Activated naive CD4-positive, alpha-beta T cell treated with anti-CD3 and anti-CD28 coated beads, Interleukin-2, amount 10 ng/mL, durations not matched to agents 7 days and 5 days (primary cell): ENCODE measurements at regions not wholly inside any gene's neighbourhood (a gene's known extent, or its start where the extent isn't known, plus 50 kb on each side); places are given as distances from the start of the nearest gene placed in this dataset.
"Not testable (repeated sequence)": the region's sequence is repeated elsewhere in the genome, so short reads cannot be mapped to it uniquely, and the experiment has no call there.

ENCODE experiments used
- CTCF ChIA-PET: fragments of 350-600 bp; sonication (Branson Sonifier 250); formaldehyde crosslinking; loops from one replicate; lab custom pipeline; 2021; ENCODE audit warnings: antibody characterized with exemption; lab: Charles Lee
- DNase-seq: peaks from one replicate; pipeline ENCODE4 v3.0.0-alpha.2; 2020
- H3K27ac Mint-ChIP-seq: one replicate; pipeline ENCODE4 v1.8.0; 2021; ENCODE audit warnings: mild to moderate bottlenecking, moderate library complexity, mixed read lengths
- H3K27me3 Mint-ChIP-seq: one replicate; pipeline ENCODE4 v1.8.0; 2021; ENCODE audit warnings: mild to moderate bottlenecking, mixed read lengths
- H3K36me3 Mint-ChIP-seq: one replicate; pipeline ENCODE4 v1.8.0; 2021; ENCODE audit warnings: mixed read lengths
- H3K4me1 Mint-ChIP-seq: one replicate; pipeline ENCODE4 v1.8.0; 2021; ENCODE audit warnings: mixed read lengths
- H3K4me3 Mint-ChIP-seq: one replicate; pipeline ENCODE4 v1.8.0; 2021; ENCODE audit warnings: mild to moderate bottlenecking, moderate library complexity, mixed read lengths
- H3K9me3 Mint-ChIP-seq: one replicate; pipeline ENCODE4 v1.8.0; 2021; ENCODE audit warnings: mixed read lengths

- Mint-ChIP-seq H3K4me1 (no peaks in the 10 kb centered on the region), H3K27ac (no peak overlapping the region)
- CTCF ChIA-PET = no interaction called here
These were observed 1915.7 kb upstream of the CELF4 start for GRCh38 chr18:39481281-39481680.

DNA sequence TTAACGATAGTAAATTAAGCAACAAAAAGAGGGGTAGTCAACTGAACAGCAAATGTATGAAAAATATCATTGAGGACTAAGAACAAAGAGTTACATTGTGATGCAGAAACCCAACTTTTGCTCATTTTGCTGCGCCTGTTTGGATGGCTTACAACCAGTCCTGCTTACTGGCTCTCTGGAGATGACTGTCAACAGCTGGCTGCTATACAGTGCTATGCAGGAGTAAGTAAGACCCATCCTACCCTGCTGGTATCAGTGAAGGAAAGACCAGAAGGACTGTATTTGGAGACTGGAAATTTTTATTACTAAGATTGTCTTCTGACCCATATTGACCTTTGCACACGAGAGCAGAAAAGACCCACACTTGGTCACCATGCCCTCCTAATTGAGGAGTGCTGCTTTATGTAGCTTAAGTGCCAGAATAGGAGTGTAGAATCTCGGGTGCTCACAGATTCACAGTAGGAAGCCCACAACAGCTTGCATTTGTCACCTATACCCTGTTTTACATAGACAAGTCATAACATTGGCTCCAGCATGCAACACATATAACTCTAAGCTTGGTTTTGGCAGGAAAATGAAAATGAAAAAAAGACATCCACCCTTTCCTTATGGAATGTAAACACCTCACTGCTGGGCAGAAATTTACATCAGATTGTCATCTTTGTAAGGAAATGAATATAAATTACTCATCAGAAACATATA lies 1915.0 kb upstream of the CELF4 start:
- Mint-ChIP-seq H3K36me3 (no peaks in the 10 kb centered on the region), H3K9me3 (no peaks in the 10 kb centered on the region), H3K27ac (no peak overlapping the region), H3K4me3 (no peak overlapping the region), H3K27me3 (no peaks in the 10 kb centered on the region), H3K4me1 (no peaks in the 10 kb centered on the region)
- DNase-seq = no peak
- CTCF ChIA-PET = no interaction called here

More at GRCh38 chr18:39481281-39481680, 1915.7 kb upstream of the CELF4 start:
- Mint-ChIP-seq H3K4me3 (no peak overlapping the region), H3K36me3 (no peaks in the 10 kb centered on the region), H3K9me3 (no peaks in the 10 kb centered on the region), H3K27me3 (no peaks in the 10 kb centered on the region)
- no peak for DNase-seq

GRCh38 chr18:39464006-39464405 lies 1898.4 kb upstream of the CELF4 start:
- no peaks in the 10 kb centered on the region for H3K36me3 Mint-ChIP-seq
- DNase-seq = no peak
- peaks cover 5% of the 10 kb centered on the region for H3K9me3 Mint-ChIP-seq
- H3K27me3 Mint-ChIP-seq = no peaks in the 10 kb centered on the region
- H3K4me1 Mint-ChIP-seq = no peaks in the 10 kb centered on the region
- H3K4me3 Mint-ChIP-seq = no peak overlapping the region
- no peak overlapping the region for H3K27ac Mint-ChIP-seq
- CTCF ChIA-PET = no interaction called here

- Mint-ChIP-seq H3K4me1 (no peaks in the 10 kb centered on the region), H3K9me3 (peaks cover 5% of the 10 kb centered on the region), H3K27me3 (no peaks in the 10 kb centered on the region), H3K27ac (no peak overlapping the region), H3K4me3 (no peak overlapping the region), H3K36me3 (no peaks in the 10 kb centered on the region)
- DNase-seq = no peak
- CTCF ChIA-PET = no interaction called here
These were observed 1896.8 kb upstream of the CELF4 start for GRCh38 chr18:39462436-39462835.

- CTCF ChIA-PET = no interaction called here
- Mint-ChIP-seq H3K36me3 (no peaks in the 10 kb centered on the region), H3K4me1 (no peaks in the 10 kb centered on the region), H3K9me3 (peaks cover 5% of the 10 kb centered on the region), H3K27me3 (no peaks in the 10 kb centered on the region), H3K27ac (no peak overlapping the region), H3K4me3 (no peak overlapping the region)
- DNase-seq = no peak
These were observed 1894.5 kb upstream of the CELF4 start for GRCh38 chr18:39460136-39460535.

- Mint-ChIP-seq H3K36me3 (no peaks in the 10 kb centered on the region), H3K4me3 (no peak overlapping the region), H3K27ac (no peak overlapping the region), H3K4me1 (no peaks in the 10 kb centered on the region), H3K27me3 (no peaks in the 10 kb centered on the region), H3K9me3 (no peaks in the 10 kb centered on the region)
- no peak for DNase-seq
- CTCF ChIA-PET = no interaction called here
These were observed 1889.7 kb upstream of the CELF4 start for GRCh38 chr18:39455285-39455684.

DNA sequence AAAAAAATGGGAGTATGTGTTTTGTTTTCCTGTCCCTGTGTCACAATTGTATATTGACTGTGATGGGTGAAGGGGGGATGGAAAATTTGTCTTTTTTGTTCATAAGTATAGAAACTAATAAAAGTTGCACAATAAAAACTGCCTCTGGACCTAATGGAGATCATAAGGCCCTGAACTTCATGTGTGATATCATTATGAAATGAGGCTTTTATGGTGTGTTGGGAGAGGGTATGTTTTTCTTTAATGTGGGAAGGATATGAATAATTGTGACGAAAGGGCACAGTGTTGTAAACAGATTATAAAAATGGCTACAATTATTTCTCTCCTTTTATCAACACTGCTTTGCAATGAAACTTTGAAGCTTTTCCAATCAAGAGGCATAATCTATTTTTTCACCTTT lies 1889.3 kb upstream of the CELF4 start:
- Mint-ChIP-seq H3K4me1 (no peaks in the 10 kb centered on the region), H3K27me3 (no peaks in the 10 kb centered on the region)

GRCh38 chr18:39453882-39454281 lies 1888.3 kb upstream of the CELF4 start:
- H3K27ac Mint-ChIP-seq = no peak overlapping the region

More for the DNA sequence above, 1889.3 kb upstream of the CELF4 start:
- no peak for DNase-seq
- Mint-ChIP-seq H3K36me3 (no peaks in the 10 kb centered on the region), H3K9me3 (no peaks in the 10 kb centered on the region), H3K4me3 (no peak overlapping the region), H3K27ac (no peak overlapping the region)
- CTCF ChIA-PET = no interaction called here

GRCh38 chr18:39453356-39453755 lies 1887.8 kb upstream of the CELF4 start:
- Mint-ChIP-seq H3K27me3 (no peaks in the 10 kb centered on the region), H3K27ac (no peak overlapping the region), H3K4me3 (no peak overlapping the region), H3K4me1 (no peaks in the 10 kb centered on the region), H3K36me3 (no peaks in the 10 kb centered on the region), H3K9me3 (no peaks in the 10 kb centered on the region)
- CTCF ChIA-PET = no interaction called here
- no peak for DNase-seq

More at GRCh38 chr18:39453882-39454281, 1888.3 kb upstream of the CELF4 start:
- Mint-ChIP-seq H3K4me1 (no peaks in the 10 kb centered on the region), H3K27me3 (no peaks in the 10 kb centered on the region), H3K36me3 (no peaks in the 10 kb centered on the region), H3K9me3 (no peaks in the 10 kb centered on the region), H3K4me3 (no peak overlapping the region)
- DNase-seq = no peak
- CTCF ChIA-PET = no interaction called here

GRCh38 chr18:39450958-39451357 lies 1885.4 kb upstream of the CELF4 start:
- Mint-ChIP-seq H3K27me3 (no peaks in the 10 kb centered on the region), H3K9me3 (no peaks in the 10 kb centered on the region), H3K36me3 (no peaks in the 10 kb centered on the region), H3K4me3 (no peak overlapping the region), H3K27ac (no peak overlapping the region), H3K4me1 (no peaks in the 10 kb centered on the region)
- CTCF ChIA-PET = no interaction called here
- DNase-seq = no peak

GRCh38 chr18:39449566-39449965 lies 1884.0 kb upstream of the CELF4 start:
- no peak for DNase-seq

DNA sequence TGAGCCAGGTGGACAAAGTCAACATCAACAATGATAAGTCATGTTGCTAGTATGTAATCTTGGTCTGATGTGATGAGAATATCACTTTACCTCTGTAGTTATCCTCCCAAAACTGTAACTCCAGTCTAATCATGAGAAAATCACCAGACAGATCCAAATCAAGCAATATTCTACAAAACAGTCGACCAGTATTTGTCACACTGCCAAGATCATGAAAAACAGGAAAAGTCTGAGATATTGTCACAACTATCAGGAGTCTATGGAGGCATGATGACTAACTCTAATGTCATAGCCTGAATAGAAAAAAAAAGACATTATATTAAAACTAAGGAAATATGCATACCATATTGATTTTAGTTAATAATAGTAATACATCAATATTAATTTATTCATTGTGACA lies 1883.3 kb upstream of the CELF4 start:
- no peaks in the 10 kb centered on the region for H3K36me3 Mint-ChIP-seq

More at GRCh38 chr18:39449566-39449965, 1884.0 kb upstream of the CELF4 start:
- no peak overlapping the region for H3K4me3 Mint-ChIP-seq
- H3K27me3 Mint-ChIP-seq = no peaks in the 10 kb centered on the region
- no peak overlapping the region for H3K27ac Mint-ChIP-seq
- no peaks in the 10 kb centered on the region for H3K4me1 Mint-ChIP-seq
- CTCF ChIA-PET = no interaction called here
- no peaks in the 10 kb centered on the region for H3K36me3 Mint-ChIP-seq
- peaks cover 2% of the 10 kb centered on the region for H3K9me3 Mint-ChIP-seq

DNA sequence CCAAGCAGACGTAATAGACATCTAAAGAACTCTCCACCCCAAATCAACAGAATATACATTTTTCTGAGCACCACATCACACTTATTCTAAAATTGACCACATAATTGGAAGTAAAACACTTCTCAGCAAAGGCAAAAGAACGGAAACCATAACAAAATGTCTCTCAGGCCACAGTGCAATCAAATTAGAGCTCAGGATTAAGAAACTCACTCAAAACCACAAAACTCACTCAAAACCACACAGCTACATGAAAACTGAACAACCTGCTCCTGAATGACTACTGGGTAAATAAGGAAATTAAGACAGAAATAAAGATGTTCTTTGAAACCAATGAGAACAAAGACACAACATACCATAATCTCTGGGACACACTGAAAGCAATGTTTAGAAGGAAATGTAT lies 1879.4 kb upstream of the CELF4 start:
- H3K36me3 Mint-ChIP-seq, H3K4me1 Mint-ChIP-seq, DNase-seq, H3K27ac Mint-ChIP-seq, H3K27me3 Mint-ChIP-seq, CTCF ChIA-PET, H3K4me3 Mint-ChIP-seq, H3K9me3 Mint-ChIP-seq: not testable (repeated sequence)

More for the DNA sequence above, 1883.3 kb upstream of the CELF4 start:
- Mint-ChIP-seq H3K4me3 (no peak overlapping the region), H3K4me1 (no peaks in the 10 kb centered on the region), H3K27me3 (no peaks in the 10 kb centered on the region), H3K27ac (no peak overlapping the region), H3K9me3 (peaks cover 2% of the 10 kb centered on the region)
- DNase-seq = no peak
- CTCF ChIA-PET = no interaction called here

DNA sequence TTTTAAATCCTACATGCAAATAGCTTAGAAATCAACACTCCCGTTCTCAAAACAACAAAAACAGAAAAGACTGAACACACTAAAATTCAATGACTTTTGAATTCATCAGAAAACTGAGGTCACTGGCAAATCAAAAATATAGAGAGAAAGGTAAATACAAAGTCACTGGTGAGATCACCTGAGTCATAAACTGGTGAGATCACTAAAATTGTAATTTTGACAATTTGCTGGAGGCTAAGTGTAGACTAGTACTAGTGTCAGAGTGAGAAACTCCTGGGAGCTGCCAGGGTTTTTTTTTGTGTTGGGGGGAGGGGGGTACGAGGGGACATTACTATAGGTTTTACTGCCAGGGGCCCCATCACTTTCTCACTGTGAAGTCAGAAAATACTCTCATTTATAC lies 1876.0 kb upstream of the CELF4 start:
- no peaks in the 10 kb centered on the region for H3K36me3 Mint-ChIP-seq
- H3K9me3 Mint-ChIP-seq = peaks cover 9% of the 10 kb centered on the region
- CTCF ChIA-PET = no interaction called here
- no peaks in the 10 kb centered on the region for H3K27me3 Mint-ChIP-seq
- H3K4me3 Mint-ChIP-seq = no peak overlapping the region
- no peaks in the 10 kb centered on the region for H3K4me1 Mint-ChIP-seq
- no peak overlapping the region for H3K27ac Mint-ChIP-seq
- no peak for DNase-seq

DNA sequence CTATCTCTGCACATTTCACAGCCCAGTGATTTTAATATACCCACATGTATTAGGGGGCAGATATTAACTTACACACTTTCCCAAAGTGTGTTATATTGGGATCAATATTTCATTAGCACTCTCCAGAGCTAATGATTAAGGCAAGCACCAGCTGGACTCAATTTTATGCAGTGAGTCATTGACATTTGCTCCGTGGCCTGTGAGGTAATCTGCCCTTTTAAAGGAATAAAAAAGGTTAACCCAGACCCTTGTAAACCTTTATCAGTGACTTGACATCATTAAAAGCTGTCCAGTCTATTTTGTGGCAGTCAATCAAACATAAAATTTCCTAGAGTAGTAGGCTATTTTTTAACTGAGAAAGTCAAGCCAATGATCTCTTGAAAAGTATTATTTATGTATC lies 1870.4 kb upstream of the CELF4 start:
- CTCF ChIA-PET = no interaction called here
- Mint-ChIP-seq H3K27ac (no peak overlapping the region), H3K36me3 (no peaks in the 10 kb centered on the region), H3K27me3 (no peaks in the 10 kb centered on the region), H3K4me1 (no peaks in the 10 kb centered on the region), H3K9me3 (peaks cover 8% of the 10 kb centered on the region), H3K4me3 (no peak overlapping the region)
- no peak for DNase-seq
